ENCODE measurements at regions not wholly inside any gene's neighbourhood (a gene's known extent, or its start where the extent isn't known, plus 50 kb on each side); places are given as distances from the start of the nearest gene placed in this dataset.

DNA sequence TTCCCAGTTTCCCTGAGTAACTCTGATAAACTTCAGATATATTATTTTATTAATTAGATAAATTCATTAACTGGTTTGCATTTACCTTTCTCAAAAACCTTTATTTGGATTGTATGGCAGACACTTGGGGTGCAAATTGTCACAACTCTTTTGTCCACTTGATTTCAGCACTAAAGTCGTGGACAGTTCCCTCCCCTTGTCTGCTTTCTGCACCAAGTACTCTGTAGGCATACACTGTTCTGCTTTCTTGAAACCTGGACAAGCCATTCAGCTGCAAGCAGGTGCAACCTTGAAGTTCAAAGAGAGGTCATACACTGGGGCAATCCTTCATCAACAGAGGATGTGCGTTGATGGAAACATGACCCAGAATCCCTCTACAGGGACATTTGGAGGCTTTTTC lies 162.9 kb downstream of the ARL5B start:
- TF ChIP-seq, protein P1, sequence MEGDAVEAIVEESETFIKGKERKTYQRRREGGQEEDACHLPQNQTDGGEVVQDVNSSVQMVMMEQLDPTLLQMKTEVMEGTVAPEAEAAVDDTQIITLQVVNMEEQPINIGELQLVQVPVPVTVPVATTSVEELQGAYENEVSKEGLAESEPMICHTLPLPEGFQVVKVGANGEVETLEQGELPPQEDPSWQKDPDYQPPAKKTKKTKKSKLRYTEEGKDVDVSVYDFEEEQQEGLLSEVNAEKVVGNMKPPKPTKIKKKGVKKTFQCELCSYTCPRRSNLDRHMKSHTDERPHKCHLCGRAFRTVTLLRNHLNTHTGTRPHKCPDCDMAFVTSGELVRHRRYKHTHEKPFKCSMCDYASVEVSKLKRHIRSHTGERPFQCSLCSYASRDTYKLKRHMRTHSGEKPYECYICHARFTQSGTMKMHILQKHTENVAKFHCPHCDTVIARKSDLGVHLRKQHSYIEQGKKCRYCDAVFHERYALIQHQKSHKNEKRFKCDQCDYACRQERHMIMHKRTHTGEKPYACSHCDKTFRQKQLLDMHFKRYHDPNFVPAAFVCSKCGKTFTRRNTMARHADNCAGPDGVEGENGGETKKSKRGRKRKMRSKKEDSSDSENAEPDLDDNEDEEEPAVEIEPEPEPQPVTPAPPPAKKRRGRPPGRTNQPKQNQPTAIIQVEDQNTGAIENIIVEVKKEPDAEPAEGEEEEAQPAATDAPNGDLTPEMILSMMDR (IDR thresholded peaks at IDR 0.05) = no peak
- no peak for TF ChIP-seq POLR2A (IDR thresholded peaks at IDR 0.05)

Data from Peyer's patch (tissue), 4 donors.